ENCODE measurements at regions not wholly inside any gene's neighbourhood (a gene's known extent, or its start where the extent isn't known, plus 50 kb on each side); places are given as distances from the start of the nearest gene placed in this dataset.

DNA sequence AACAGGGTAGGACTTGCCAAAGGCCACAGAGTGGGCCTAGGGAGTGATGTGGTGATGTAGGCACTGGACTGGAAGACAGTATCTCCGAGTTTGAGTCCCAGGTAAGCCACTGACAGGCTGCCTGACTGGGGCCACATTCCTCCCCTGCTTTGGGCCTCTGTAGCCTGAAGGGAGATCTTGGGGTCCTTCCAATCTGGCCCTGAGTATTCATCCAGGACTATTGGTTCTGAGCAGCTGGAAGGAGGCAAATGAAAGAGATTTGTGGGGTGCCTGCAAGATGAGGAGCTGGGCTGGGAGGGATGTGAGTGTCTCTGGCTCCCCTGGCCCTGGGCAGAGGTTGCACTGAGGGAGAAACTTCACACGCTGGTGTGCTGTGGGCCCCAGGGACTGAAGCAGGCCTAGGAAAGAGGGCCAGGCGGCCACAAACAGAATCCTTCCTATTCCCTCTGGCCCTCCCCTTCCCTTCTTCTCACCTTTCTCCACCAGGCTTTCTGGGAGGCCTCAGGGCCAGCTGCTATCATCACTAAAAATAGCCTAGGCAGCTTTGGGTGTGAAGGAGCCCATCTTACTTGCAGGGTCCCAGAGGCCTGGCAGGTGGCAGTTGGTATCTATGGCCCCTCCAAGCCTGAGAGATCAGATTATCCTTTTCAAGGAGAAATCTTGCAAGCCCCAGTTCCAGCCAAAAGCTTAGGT lies 70.1 kb downstream of the PJA1 start:
- H3K4me3 ChIP-seq (ENCODE audit: low read length in 3 of 3): no peak overlapping the region
- no peaks in the 10 kb centered on the region for H3K4me1 ChIP-seq (ENCODE audit: control insufficient read depth in 2 of 3, insufficient read depth in 2 of 3, low read depth in 1 of 3, low read length in 3 of 3)
- DNase-seq (no peak), FAIRE-seq (no peak)
- intact Hi-C loops (cut with DNase I): no loop called here
- no peak overlapping the region for H3K27ac ChIP-seq (ENCODE audit: low read depth in 2 of 2, low read length in 2 of 2)
- no peak overlapping the region for H3K9ac ChIP-seq (ENCODE audit: low read length in 3 of 3)
- no peaks in the 10 kb centered on the region for H3K36me3 ChIP-seq (ENCODE audit: control insufficient read depth in 2 of 3, insufficient read depth in 3 of 3, low read length in 3 of 3)
- no peaks in the 10 kb centered on the region for H3K9me3 ChIP-seq (ENCODE audit: control insufficient read depth in 2 of 3, insufficient read depth in 1 of 3, low read length in 3 of 3)
- no peaks in the 10 kb centered on the region for H3K27me3 ChIP-seq (ENCODE audit: control insufficient read depth, insufficient read depth, low read length)
- TF ChIP-seq CTCF (IDR thresholded peaks at IDR 0.05; ENCODE audit: borderline replicate concordance, extremely low read depth, insufficient read depth): no peak

GRCh38 chrX:69093960-69094871 lies 71.0 kb downstream of the PJA1 start:
- Histone ChIP-seq H3K36me3 (ENCODE audit: control insufficient read depth in 2 of 3, insufficient read depth in 3 of 3, low read length in 3 of 3) (no peaks in the 10 kb centered on the region), H3K4me3 (ENCODE audit: low read length in 3 of 3) (no peak overlapping the region), H3K9ac (ENCODE audit: low read length in 3 of 3) (no peak overlapping the region), H3K27me3 (ENCODE audit: control insufficient read depth, insufficient read depth, low read length) (no peaks in the 10 kb centered on the region), H3K9me3 (ENCODE audit: control insufficient read depth in 2 of 3, insufficient read depth in 1 of 3, low read length in 3 of 3) (no peaks in the 10 kb centered on the region), H3K27ac (ENCODE audit: low read depth in 2 of 2, low read length in 2 of 2) (no peak overlapping the region), H3K4me1 (ENCODE audit: control insufficient read depth in 2 of 3, insufficient read depth in 2 of 3, low read depth in 1 of 3, low read length in 3 of 3) (no peaks in the 10 kb centered on the region)
- TF ChIP-seq CTCF (IDR thresholded peaks at IDR 0.05; ENCODE audit: borderline replicate concordance, extremely low read depth, insufficient read depth): peak; percentile 64
- peak in 4 of 5 donors; percentile 58 to 77 (median 75) for DNase-seq
- FAIRE-seq: no peak
- intact Hi-C loops (cut with DNase I): no loop called here

DNA sequence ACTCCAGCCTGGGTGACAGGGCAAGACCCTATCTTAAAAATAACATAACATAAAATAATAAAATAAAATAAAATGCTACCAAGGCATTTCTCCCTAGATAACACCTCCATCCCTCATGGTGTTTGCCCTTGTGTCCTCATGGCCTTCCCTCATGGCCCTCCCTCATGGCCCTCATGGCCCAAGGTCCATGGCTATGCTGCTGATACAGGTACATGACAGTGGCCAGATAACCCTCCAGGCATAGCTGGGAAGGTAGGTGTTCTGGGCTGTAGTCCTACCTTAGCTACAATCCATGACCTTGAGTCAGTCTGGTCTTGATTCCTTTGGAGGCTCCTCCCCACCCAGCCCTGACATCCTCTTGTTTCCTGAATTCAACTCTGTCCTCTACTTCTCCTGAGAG lies 75.2 kb downstream of the PJA1 start:
- intact Hi-C loops (cut with DNase I): no loop called here
- no peak for FAIRE-seq
- H3K4me1 ChIP-seq (ENCODE audit: control insufficient read depth in 2 of 3, insufficient read depth in 2 of 3, low read depth in 1 of 3, low read length in 3 of 3): no peaks in the 10 kb centered on the region
- H3K27me3 ChIP-seq (ENCODE audit: control insufficient read depth, insufficient read depth, low read length): no peaks in the 10 kb centered on the region
- no peak for DNase-seq
- H3K36me3 ChIP-seq (ENCODE audit: control insufficient read depth in 2 of 3, insufficient read depth in 3 of 3, low read length in 3 of 3): no peaks in the 10 kb centered on the region
- H3K9ac ChIP-seq (ENCODE audit: low read length in 3 of 3): no peak overlapping the region
- no peak for TF ChIP-seq CTCF (IDR thresholded peaks at IDR 0.05; ENCODE audit: borderline replicate concordance, extremely low read depth, insufficient read depth)
- H3K4me3 ChIP-seq (ENCODE audit: low read length in 3 of 3): no peak overlapping the region
- H3K9me3 ChIP-seq (ENCODE audit: control insufficient read depth in 2 of 3, insufficient read depth in 1 of 3, low read length in 3 of 3): no peaks in the 10 kb centered on the region
- no peak overlapping the region for H3K27ac ChIP-seq (ENCODE audit: low read depth in 2 of 2, low read length in 2 of 2)
